ENCODE measurements at regions not wholly inside any gene's neighbourhood (a gene's known extent, or its start where the extent isn't known, plus 50 kb on each side); places are given as distances from the start of the nearest gene placed in this dataset.

DNA sequence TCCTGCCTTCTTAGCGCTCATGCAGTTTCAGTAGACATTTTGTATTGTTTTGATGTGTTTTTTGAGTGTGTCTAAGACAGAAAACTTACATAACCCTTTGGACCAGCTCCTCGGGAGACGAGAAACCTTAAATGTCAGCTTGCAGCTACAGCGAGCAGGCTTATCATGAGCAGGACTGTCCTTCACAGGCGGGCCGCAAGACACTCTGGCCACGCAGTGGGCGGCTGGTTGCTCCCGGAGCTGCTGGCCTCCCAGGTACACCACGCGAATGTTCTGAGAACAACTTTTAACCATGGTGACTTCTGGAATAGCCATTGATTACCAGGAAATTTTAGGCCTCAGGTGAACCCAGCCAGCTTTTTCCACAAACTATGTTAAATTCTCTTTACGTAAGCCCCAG lies 164.1 kb upstream of the DIO3 start:
- TF ChIP-seq TCF7L2 (IDR thresholded peaks at IDR 0.05; ENCODE audit: low read depth, low read length) (no peak), POLR2AphosphoS5 (IDR thresholded peaks at IDR 0.05; ENCODE audit: low read depth, low read length) (no peak), SIN3A (IDR thresholded peaks at IDR 0.05; ENCODE audit: borderline replicate concordance, insufficient read depth, low read depth, low read length) (no peak)
- TF ChIP-seq, protein P1, sequence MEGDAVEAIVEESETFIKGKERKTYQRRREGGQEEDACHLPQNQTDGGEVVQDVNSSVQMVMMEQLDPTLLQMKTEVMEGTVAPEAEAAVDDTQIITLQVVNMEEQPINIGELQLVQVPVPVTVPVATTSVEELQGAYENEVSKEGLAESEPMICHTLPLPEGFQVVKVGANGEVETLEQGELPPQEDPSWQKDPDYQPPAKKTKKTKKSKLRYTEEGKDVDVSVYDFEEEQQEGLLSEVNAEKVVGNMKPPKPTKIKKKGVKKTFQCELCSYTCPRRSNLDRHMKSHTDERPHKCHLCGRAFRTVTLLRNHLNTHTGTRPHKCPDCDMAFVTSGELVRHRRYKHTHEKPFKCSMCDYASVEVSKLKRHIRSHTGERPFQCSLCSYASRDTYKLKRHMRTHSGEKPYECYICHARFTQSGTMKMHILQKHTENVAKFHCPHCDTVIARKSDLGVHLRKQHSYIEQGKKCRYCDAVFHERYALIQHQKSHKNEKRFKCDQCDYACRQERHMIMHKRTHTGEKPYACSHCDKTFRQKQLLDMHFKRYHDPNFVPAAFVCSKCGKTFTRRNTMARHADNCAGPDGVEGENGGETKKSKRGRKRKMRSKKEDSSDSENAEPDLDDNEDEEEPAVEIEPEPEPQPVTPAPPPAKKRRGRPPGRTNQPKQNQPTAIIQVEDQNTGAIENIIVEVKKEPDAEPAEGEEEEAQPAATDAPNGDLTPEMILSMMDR (IDR thresholded peaks at IDR 0.05) = no peak
- TF ChIP-seq, protein P2, sequence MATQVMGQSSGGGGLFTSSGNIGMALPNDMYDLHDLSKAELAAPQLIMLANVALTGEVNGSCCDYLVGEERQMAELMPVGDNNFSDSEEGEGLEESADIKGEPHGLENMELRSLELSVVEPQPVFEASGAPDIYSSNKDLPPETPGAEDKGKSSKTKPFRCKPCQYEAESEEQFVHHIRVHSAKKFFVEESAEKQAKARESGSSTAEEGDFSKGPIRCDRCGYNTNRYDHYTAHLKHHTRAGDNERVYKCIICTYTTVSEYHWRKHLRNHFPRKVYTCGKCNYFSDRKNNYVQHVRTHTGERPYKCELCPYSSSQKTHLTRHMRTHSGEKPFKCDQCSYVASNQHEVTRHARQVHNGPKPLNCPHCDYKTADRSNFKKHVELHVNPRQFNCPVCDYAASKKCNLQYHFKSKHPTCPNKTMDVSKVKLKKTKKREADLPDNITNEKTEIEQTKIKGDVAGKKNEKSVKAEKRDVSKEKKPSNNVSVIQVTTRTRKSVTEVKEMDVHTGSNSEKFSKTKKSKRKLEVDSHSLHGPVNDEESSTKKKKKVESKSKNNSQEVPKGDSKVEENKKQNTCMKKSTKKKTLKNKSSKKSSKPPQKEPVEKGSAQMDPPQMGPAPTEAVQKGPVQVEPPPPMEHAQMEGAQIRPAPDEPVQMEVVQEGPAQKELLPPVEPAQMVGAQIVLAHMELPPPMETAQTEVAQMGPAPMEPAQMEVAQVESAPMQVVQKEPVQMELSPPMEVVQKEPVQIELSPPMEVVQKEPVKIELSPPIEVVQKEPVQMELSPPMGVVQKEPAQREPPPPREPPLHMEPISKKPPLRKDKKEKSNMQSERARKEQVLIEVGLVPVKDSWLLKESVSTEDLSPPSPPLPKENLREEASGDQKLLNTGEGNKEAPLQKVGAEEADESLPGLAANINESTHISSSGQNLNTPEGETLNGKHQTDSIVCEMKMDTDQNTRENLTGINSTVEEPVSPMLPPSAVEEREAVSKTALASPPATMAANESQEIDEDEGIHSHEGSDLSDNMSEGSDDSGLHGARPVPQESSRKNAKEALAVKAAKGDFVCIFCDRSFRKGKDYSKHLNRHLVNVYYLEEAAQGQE (IDR thresholded peaks at IDR 0.05; ENCODE audit: insufficient read depth in 1 of 2, low read depth in 2 of 2, low read length in 1 of 2) = no peak
- intact Hi-C loops (cut with micrococcal nuclease; ENCODE audit: unreplicated experiment) (no loop called here), in situ Hi-C loops (cut with HindIII; ENCODE audit: low pct_unique_long_range_greater_than_20kb, low sequenced_read_pairs) (no loop called here)
- no TSS peak for BruUV-seq (replicated peaks)
- Histone ChIP-seq H3K9me3 (ENCODE audit: control insufficient read depth, insufficient read depth, low read depth, low read length) (no peaks in the 10 kb centered on the region), H3K27me3 (ENCODE audit: control insufficient read depth, insufficient read depth, low read length) (no peaks in the 10 kb centered on the region), H3K4me3 (ENCODE audit: low read depth in 2 of 2, low read length in 2 of 2) (no peak overlapping the region), H3K36me3 (ENCODE audit: control insufficient read depth, insufficient read depth, low read length) (no peaks in the 10 kb centered on the region), H3K4me1 (ENCODE audit: control insufficient read depth, insufficient read depth, low read length) (no peaks in the 10 kb centered on the region), H3K27ac (ENCODE audit: low read length) (no peak overlapping the region)
- POLR2A ChIA-PET = no interaction called here
- ATAC-seq (no peak), DNase-seq (ENCODE audit: low read depth, low spot score) (no peak)
- CTCF ChIA-PET = no interaction called here

DNA sequence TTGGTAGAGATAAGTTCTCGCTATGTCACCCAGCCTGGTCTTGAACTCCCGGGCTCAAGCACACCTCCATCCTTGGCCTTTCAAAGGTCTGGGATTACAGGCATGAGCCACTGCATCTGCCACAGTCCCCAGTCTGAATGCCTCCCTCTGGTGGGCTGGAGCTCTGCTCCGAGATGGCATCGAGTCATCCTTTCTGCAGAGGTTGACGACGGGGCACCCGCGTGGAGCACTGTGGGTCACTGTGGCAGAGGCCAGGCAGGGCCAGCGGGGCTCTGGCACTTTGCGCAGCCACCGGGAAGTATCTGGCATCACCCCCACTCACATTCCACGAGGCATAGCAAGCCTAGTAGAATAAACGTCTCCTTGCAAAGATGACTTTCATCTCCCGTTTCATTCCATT lies 163.3 kb upstream of the DIO3 start:
- TF ChIP-seq, protein P2 (IDR thresholded peaks at IDR 0.05; ENCODE audit: insufficient read depth in 1 of 2, low read depth in 2 of 2, low read length in 1 of 2) = no peak
- TF ChIP-seq SIN3A (IDR thresholded peaks at IDR 0.05; ENCODE audit: borderline replicate concordance, insufficient read depth, low read depth, low read length) (no peak), POLR2AphosphoS5 (IDR thresholded peaks at IDR 0.05; ENCODE audit: low read depth, low read length) (no peak), TCF7L2 (IDR thresholded peaks at IDR 0.05; ENCODE audit: low read depth, low read length) (no peak)
- TF ChIP-seq, protein P1 (IDR thresholded peaks at IDR 0.05) = no peak
- Histone ChIP-seq H3K4me1 (ENCODE audit: control insufficient read depth, insufficient read depth, low read length) (no peaks in the 10 kb centered on the region), H3K27ac (ENCODE audit: low read length) (no peak overlapping the region), H3K36me3 (ENCODE audit: control insufficient read depth, insufficient read depth, low read length) (no peaks in the 10 kb centered on the region), H3K4me3 (ENCODE audit: low read depth in 2 of 2, low read length in 2 of 2) (no peak overlapping the region), H3K9me3 (ENCODE audit: control insufficient read depth, insufficient read depth, low read depth, low read length) (no peaks in the 10 kb centered on the region), H3K27me3 (ENCODE audit: control insufficient read depth, insufficient read depth, low read length) (no peaks in the 10 kb centered on the region)
- intact Hi-C loops (cut with micrococcal nuclease; ENCODE audit: unreplicated experiment) (no loop called here), in situ Hi-C loops (cut with HindIII; ENCODE audit: low pct_unique_long_range_greater_than_20kb, low sequenced_read_pairs) (no loop called here)
- BruUV-seq (replicated peaks) = no TSS peak
- ChIA-PET CTCF (no interaction called here), POLR2A (no interaction called here)
- no peak for DNase-seq (ENCODE audit: low read depth, low spot score)
- no peak for ATAC-seq

Measured in Panc1 (cell line).